ENCODE measurements at regions not wholly inside any gene's neighbourhood (a gene's known extent, or its start where the extent isn't known, plus 50 kb on each side); places are given as distances from the start of the nearest gene placed in this dataset.

DNA sequence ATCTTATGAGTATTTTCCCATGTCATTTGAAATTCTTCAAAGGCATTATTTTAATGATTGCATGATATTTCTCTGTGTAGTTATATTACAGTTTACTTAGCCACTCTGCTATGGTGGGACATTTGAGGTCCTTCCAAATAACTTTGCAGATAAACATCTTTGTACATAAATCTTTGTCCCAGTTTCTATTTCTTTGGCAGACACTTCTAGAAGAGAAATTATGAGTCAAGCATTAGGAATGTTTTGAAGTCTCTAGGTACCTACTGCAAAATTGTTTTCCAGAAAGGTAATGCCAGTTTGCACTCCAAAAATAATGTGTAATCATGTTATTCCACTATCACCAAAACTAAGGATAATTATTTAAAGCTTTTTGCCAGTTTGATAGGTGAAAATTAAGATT, 149.7 kb downstream of the EN1 start:
- no peak for DNase-seq

DNA sequence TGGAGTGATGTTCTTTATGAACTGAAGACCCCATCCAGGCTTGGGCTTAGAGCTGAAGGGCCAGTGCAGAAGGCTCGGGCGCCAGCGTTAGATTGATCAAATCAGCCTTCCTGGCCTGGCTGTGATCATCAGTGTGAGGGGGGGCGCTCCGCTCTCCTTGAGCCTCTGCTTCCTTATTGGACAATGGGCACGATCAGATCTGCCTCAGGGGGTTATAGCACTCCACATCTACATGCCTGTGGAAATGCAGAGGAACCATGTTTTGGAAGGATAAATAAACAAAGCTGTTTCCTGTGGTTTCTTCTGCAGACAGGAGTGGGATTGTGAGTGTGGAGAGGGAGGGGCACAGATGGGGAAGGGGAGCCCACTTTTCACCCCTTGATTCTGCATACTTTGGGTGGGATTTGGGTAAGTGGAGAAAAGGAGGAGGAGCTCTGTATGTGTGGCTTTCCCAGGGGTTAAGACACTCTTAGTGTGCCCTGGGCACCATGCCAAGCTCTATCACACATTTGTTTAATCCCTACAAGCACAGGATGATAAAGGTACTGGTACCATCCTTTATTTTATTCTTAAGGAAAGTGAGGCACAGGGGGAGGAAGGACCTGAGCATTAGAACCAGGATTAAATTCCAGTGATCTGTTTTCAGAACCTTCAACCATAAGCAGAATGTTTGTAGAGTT, 150.5 kb downstream of the EN1 start:
- DNase-seq = no peak

- DNase-seq = no peak
Observed at GRCh38 chr2:118693287-118693822, 154.1 kb downstream of the EN1 start.

DNA sequence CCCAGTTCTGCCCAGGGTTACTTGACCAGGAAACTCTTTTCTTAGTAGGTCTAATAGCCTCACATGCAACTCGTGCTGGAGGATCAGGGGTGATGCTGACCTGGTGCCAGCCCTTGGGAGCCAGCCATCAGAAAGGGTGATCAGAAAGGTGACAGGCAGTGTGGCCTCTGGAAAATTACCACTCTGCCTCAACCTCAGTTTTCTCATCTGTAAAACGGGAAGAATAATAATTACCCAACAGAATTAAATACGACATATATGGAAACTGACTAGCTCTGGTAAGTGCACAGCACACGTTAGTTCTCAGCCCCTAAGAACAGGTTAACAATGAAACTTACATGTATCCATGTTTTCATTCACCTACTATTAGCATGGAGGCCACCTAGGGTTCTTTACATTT, 157.6 kb downstream of the EN1 start:
- no peak for DNase-seq

DNA sequence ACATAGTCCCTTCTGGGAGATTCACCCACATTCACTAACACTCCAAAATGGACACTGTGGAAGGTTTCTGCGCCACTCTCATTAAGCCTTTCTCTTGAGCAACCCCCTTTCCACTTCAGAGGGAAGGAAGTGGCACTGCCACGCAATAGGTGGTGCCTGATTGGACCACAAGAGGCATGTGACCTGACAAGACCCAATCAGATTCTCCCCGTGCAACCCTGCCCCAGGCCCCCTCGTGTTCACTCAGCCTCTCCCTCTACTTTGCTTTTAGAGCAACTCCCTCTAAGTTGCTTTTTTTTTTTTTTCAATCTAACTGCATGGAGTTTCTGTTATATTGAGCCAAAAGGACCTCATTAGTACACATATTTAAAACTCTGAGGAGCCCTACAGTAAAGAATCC, 158.0 kb downstream of the EN1 start:
- DNase-seq = no peak

GRCh38 chr2:118689033-118689432, 158.4 kb downstream of the EN1 start:
- DNase-seq = no peak

GRCh38 chr2:118687698-118688097, 159.8 kb downstream of the EN1 start:
- DNase-seq = no peak

DNA sequence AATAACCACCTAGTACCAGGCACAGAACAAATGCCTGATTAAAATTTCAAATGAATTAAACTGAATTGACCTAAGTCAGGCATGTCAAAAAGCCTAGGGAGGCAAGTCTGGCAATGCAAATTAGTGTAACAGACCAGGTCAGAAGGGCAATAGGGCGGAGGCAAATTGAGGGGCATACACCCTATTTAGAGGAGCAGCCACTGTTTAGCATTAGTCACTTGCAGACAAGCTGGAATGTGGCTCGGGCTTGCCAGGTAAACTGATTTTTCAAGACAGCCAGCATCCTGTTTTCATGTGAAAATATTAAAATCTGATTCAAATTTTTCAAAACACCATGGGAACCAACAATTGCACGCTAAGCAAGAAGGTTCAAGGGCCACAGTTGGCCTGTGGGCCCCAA, 160.3 kb downstream of the EN1 start:
- no peak for DNase-seq

- DNase-seq = no peak
Observed at GRCh38 chr2:118686346-118686745, 161.1 kb downstream of the EN1 start.

DNA sequence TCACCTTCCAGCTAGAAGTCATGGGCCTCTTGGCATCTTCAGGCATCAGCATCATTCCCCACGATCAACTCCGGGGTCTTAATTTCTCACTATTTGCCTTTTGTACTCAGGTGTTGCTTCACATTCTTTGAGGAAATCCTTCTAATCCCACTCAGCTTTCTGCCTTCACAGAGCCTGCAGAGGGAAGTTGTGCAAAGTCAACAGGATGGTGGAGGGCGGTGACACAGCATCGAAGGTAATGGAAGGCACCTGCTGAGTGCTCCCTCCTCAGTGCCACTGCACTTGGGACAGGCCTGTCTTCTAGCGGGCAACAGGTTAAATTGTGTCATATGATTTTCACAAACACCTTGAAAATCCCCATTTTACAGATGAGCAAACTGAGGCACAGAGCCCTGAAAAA, 164.0 kb downstream of the EN1 start:
- no peak for DNase-seq

GRCh38 chr2:118678985-118679384, 168.5 kb downstream of the EN1 start:
- DNase-seq = no peak

DNA sequence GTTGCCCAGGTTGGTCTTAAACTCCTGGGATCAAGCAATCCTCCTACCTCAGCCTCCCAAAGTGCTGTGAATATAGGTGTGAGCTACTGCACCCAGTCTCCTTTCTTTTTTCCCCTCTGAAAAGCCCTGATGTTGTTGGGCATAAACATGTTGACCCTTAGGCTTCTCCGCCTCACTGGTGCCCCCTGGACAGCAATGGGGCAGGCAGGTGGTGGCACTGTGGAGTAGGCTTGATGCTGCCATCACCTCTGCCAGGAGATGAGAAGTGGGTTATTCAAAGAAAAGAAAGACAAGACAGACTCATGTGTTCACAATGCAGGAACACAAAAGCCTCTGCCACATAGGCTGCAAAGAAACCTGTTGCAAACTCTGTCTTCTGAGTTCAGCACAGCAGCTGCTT, 169.9 kb downstream of the EN1 start:
- DNase-seq = no peak

GRCh38 chr2:118675531-118675930, 171.9 kb downstream of the EN1 start:
- no peak for DNase-seq

DNA sequence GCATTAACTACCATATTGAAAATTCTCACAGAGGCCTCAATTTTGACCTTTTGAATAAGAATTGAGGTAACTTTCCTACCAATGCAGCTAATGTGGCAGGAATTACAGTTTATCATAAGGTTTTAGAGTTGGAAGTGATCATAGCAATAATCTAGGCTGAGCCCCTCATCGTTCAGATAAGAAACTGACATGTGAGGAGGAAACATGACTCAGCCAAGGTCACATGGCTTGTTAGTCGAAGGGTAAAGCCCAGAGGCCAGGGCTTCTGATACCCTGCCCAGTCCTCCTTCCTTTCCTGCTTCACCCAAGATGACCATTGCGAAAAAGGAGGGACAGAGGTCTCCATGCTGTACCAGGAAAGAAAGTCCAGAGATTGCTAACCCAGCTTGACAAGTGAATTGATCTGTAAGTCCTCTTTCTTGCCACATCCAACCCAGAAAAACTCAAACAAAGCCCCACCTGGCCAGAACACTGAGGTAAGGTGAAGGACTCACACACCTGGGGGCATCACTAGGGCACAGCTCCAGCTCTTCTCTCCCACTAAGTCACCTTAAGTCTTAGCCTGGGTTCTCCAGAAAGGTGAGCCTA, 174.8 kb downstream of the EN1 start:
- DNase-seq = no peak

DNA sequence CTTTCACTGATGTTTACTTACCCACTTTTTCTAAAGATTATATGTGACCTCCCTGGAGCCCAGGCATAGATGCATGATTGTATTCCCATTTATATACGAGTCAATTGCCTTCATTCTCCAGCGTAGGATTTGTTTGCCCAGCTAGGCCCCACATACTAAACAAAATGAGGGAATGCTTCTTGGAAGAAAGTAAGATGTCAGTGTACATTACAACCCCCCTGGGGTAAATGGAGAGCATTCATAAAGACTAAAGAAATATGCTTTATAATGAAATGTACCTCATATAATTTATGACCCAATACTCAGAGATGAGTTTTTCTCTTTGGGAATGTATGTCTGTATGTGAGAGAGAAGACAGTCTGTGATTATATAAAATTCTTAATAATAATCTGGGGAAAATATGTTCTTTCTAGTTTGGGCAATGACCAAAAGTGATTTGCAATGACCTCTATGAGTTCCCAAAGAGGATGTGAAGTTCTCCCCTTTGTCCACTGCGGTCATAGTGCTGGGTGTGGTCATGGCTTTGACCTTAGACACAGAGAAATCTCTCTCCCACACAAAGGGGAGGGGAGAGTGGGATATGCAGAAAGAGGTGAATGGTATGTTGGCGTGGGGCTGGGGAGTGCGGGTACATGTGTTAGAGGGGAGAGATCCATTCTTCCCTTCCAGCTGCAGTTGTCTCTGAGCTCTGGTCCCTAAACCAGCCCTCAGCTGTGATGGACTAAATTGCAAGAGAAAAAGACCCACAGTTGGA, 175.6 kb downstream of the EN1 start:
- DNase-seq = no peak

- no peak for DNase-seq
Observed at GRCh38 chr2:118670838-118671237, 176.6 kb downstream of the EN1 start.

- DNase-seq = no peak
Observed at GRCh38 chr2:118670276-118670675, 177.2 kb downstream of the EN1 start.

DNA sequence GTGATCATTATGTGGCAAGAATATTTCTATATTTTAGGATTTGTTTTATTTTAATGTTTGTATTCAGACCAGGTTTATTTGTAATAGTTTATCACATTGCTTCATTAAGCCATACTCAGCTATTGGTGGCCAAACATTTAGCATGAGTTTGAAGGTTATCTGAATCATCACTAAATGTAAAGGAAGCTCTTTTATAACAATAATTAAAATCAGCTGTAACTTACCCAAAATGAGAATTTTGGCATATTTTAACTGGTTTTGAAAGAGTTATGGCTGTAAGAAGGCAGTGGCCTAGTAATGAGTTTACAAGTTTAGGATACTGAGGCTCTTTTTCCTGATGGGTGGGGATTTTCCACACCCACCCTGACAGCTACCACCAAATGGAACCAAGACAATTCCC, 177.8 kb downstream of the EN1 start:
- DNase-seq = no peak

DNA sequence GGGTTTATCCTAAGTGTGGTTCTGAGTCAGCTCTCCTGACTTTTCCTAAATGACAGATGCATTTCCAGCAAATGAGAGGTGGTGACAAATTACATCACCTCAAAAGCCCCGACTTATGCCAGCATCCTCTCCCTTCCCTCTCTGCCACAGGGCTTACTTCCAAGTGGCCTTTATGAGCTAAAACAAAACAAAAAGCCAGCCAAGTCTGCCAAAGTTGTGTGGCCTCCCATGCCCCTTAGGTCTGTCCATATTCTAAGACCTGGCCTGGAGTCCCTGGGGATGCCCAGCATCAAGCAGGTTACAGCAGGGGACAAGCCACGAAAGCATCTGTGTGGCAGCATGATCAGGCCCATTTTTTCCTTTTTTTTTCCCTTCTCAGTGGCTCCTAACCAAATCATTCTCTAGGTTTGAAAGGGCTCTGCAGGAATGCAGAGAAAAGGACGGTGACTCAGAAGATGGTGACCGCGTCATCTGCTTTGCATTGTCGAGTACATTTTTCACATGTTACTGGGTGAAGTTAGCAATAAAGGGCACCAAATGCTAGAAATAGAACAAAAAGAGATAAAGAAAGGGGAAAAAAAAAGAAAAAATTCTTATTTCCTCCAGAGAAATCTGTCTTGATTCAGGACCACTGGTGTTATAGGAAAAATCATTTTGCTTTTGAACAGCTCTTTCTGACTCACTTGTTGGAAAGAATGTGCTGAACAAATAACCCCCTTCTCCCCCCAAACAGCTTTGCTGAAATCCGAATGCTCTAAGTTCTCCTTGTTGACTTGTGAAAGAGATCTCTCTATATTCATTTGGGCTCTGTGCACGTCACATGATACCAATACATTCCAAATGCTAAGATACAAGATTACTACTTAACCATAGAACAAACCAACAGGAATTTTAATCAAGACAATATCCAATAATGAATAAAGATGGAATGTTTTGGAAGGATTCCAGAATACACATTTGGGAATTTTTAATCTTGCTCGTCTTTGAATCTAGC, 178.7 kb downstream of the EN1 start:
- no peak for DNase-seq

DNA sequence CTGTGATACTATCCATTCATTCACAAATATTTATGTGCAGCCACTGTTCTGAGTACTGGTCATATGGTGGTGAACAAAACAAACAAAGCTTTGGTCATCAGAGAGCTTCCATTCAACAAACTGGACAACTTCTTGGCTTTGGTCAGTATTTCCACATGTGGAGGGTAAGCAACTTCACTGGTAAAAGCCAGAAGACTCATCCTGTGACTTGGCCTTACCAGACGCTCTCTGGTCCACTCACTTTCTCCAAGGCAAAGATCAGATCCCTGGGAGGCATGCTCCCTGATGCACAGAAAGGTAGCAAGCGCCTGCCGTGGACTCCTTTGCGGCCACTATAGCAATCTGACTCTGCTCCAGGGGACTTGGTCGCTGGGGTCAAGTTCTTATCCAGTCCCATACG, 179.5 kb downstream of the EN1 start:
- no peak for DNase-seq

GRCh38 chr2:118667348-118667747, 180.1 kb downstream of the EN1 start:
- no peak for DNase-seq

GRCh38 chr2:118665784-118666529, 181.5 kb downstream of the EN1 start:
- no peak for DNase-seq
